GM19452 (cell line): ENCODE measurements at regions not wholly inside any gene's neighbourhood (a gene's known extent, or its start where the extent isn't known, plus 50 kb on each side); places are given as distances from the start of the nearest gene placed in this dataset.

Experiments used
- ATAC-seq: cut with Tn5 transposase; IDR thresholded peaks from one replicate; pipeline ENCODE4 v1.9.1; 2021; ENCODE audit not compliant: unreplicated experiment

- no peak for ATAC-seq
Measured at GRCh38 chr12:31783996-31784645, 55.3 kb upstream of the AMN1 start.

GRCh38 chr12:31783556-31783955 lies 54.7 kb upstream of the AMN1 start:
- no peak for ATAC-seq

- ATAC-seq, result no peak
Measured at GRCh38 chr12:31781894-31782540, 53.2 kb upstream of the AMN1 start.

- ATAC-seq, result no peak
Measured at GRCh38 chr12:31780096-31780495, 51.3 kb upstream of the AMN1 start.

- ATAC-seq, result no peak
Measured at GRCh38 chr12:31778687-31779086, 49.9 kb upstream of the AMN1 start.
